HepG2 (cell line): ENCODE measurements at regions not wholly inside any gene's neighbourhood (a gene's known extent, or its start where the extent isn't known, plus 50 kb on each side); places are given as distances from the start of the nearest gene placed in this dataset.

ENCODE experiments used
- ATAC-seq: fragments of 200-7000 bp; cut with Tn5 transposase; 3 replicates; pipeline ENCODE4 v1.9.1; 2020; ENCODE audit warnings: mild to moderate bottlenecking, moderate library complexity
- BruUV-seq: library from RNA; stranded (reverse); fragments of 400-500 nt; replicated peaks from 2 replicates; lab custom pipeline; 2021; lab: Mats Ljungman, UMichigan
- CTCF ChIA-PET: fragments of 300-600 bp; formaldehyde crosslinking; extraction: SDS; loops from one replicate; lab custom pipeline; 2021; ENCODE audit warnings: low total read pairs, inconsistent platforms, low intra/inter-chr PET ratio; lab: Yijun Ruan, JAX
- POLR2A ChIA-PET: fragments of 350-600 bp; sonication (Branson Sonifier 250); formaldehyde crosslinking; loops from one replicate; lab custom pipeline; 2020; ENCODE audit warnings: antibody characterized with exemption, inconsistent platforms; lab: Yijun Ruan, JAX
- DNase-seq: peaks from one replicate; pipeline ENCODE4 v3.0.0-alpha.2; 2015; ENCODE audit warnings: low spot score
- FAIRE-seq: peaks from 3 replicates; lab custom pipeline; 2011; peaks lifted over from hg19 to GRCh38; lab: Jason Lieb, UNC
- H2AFZ ChIP-seq: one replicate; pipeline ENCODE4 v1.6.1; 2011; ENCODE audit warnings: low read length, inconsistent platforms
- H3K27ac ChIP-seq: fragments of 300-600 bp; 3 replicates; pipeline ENCODE4 v1.8.0; 2011; ENCODE audit warnings: mixed run types, mild to moderate bottlenecking, mixed read lengths, low read length, inconsistent platforms; ENCODE audit not compliant: insufficient read depth; ENCODE audit errors: extremely low read length
- H3K27me3 ChIP-seq, 2 experiments: fragments of 200-600 bp in 1 of 2; 2 replicates in 1 of 2; 3 replicates in 1 of 2; pipeline versions ENCODE4 v1.6.0 to v1.8.0; 2011; ENCODE audit warnings: low read length in 2 of 2, mild to moderate bottlenecking in 2 of 2, moderate library complexity in 2 of 2, inconsistent platforms in 1 of 2; ENCODE audit not compliant: insufficient read depth in 2 of 2, control insufficient read depth in 1 of 2
- H3K36me3 ChIP-seq, 2 experiments: fragments of 200-600 bp in 1 of 2; replicated peaks in 1 of 2; 2 replicates in 1 of 2; 3 replicates in 1 of 2; pipeline versions ENCODE4 v1.5.1 to v1.8.0; 2011; ENCODE audit warnings: low read length in 2 of 2, inconsistent platforms in 1 of 2; ENCODE audit not compliant: insufficient read depth in 2 of 2, control insufficient read depth in 1 of 2
- H3K4me1 ChIP-seq: 2 replicates; pipeline ENCODE4 v1.5.1; 2012; ENCODE audit warnings: low read length, inconsistent platforms; ENCODE audit not compliant: insufficient read depth
- H3K4me2 ChIP-seq: 2 replicates; pipeline ENCODE4 v1.6.0; 2011; ENCODE audit warnings: low read depth, low read length, inconsistent platforms
- H3K4me3 ChIP-seq, 3 experiments: fragments of 200-600 bp in 1 of 3; sonication (generic), shearing (Covaris generic) in 1 of 3; replicated peaks in 1 of 3; 2 replicates each; pipeline ENCODE4 v1.5.1; 2011 to 2016; ENCODE audit warnings: low read length in 3 of 3, inconsistent platforms in 2 of 3, low read depth in 2 of 3, mild to moderate bottlenecking in 2 of 3, control low read depth in 1 of 3, mixed read lengths in 1 of 3; ENCODE audit not compliant: insufficient read depth in 1 of 3
- H3K79me2 ChIP-seq: one replicate; pipeline ENCODE4 v1.6.1; 2011; ENCODE audit warnings: low read length, inconsistent platforms; ENCODE audit not compliant: insufficient read depth
- H3K9ac ChIP-seq: 2 replicates; pipeline ENCODE4 v1.6.0; 2011; ENCODE audit warnings: mild to moderate bottlenecking, low read depth, low read length, inconsistent platforms; ENCODE audit not compliant: insufficient read depth
- H3K9me3 ChIP-seq: 2 replicates; pipeline ENCODE4 v1.5.1; 2012; ENCODE audit warnings: mild to moderate bottlenecking, low read length
- H4K20me1 ChIP-seq: 2 replicates; pipeline ENCODE4 v1.6.0; 2011; ENCODE audit warnings: inconsistent platforms, mild to moderate bottlenecking, low read length, moderate library complexity; ENCODE audit not compliant: insufficient read depth
- CAMTA2 ChIP-seq: sonication (generic); formaldehyde crosslinking; IDR thresholded peaks from 2 replicates; pipeline ENCODE4 v1.4.0; 2020; ENCODE audit warnings: mild to moderate bottlenecking, missing genetic modification reagents, borderline replicate concordance
- ELF4 ChIP-seq: sonication (generic); formaldehyde crosslinking; IDR thresholded peaks from 2 replicates; pipeline ENCODE4 v1.5.0; 2020; ENCODE audit warnings: missing genetic modification reagents, mild to moderate bottlenecking, moderate library complexity, borderline replicate concordance
- GZF1 ChIP-seq: sonication (generic); formaldehyde crosslinking; IDR thresholded peaks from 2 replicates; pipeline ENCODE4 v1.5.1; 2020; ENCODE audit warnings: mild to moderate bottlenecking, missing genetic modification reagents
- HDAC1 ChIP-seq: sonication (generic); formaldehyde crosslinking; IDR thresholded peaks from 2 replicates; pipeline ENCODE4 v1.5.1; 2020; ENCODE audit warnings: mild to moderate bottlenecking, missing genetic modification reagents
- NBN ChIP-seq: fragments of 450-650 bp; conservative IDR thresholded peaks from 2 replicates; pipeline ENCODE4 v1.6.1; 2017
- NFE2 ChIP-seq: sonication (generic); formaldehyde crosslinking; IDR thresholded peaks from 2 replicates; pipeline ENCODE4 v1.4.0; 2020; ENCODE audit warnings: missing genetic modification reagents
- NR1H2 ChIP-seq: sonication (generic); formaldehyde crosslinking; IDR thresholded peaks from 2 replicates; pipeline ENCODE4 v1.8.1; 2022; ENCODE audit warnings: low read depth, missing genetic modification reagents, borderline replicate concordance
- PHB2 ChIP-seq: fragments of 450-650 bp; IDR thresholded peaks from 2 replicates; pipeline ENCODE4 v1.6.1; 2018; ENCODE audit not compliant: partially characterized antibody
- SIN3B ChIP-seq: fragments of 150-350 bp; IDR thresholded peaks from 2 replicates; pipeline ENCODE4 v1.6.1; 2014; ENCODE audit warnings: low read length
- SNRNP70 ChIP-seq: fragments of 200-400 bp; formaldehyde crosslinking; IDR thresholded peaks from 2 replicates; pipeline ENCODE4 v1.6.1; 2017; ENCODE audit warnings: mild to moderate bottlenecking, low read depth, low read length, moderate library complexity
- ZFP41 ChIP-seq: sonication (generic); formaldehyde crosslinking; IDR thresholded peaks from 2 replicates; pipeline ENCODE4 v1.4.0; 2020; ENCODE audit warnings: mild to moderate bottlenecking, missing genetic modification reagents, borderline replicate concordance
- ZFY ChIP-seq: sonication (generic); formaldehyde crosslinking; IDR thresholded peaks from 2 replicates; pipeline ENCODE4 v1.4.0; 2020; ENCODE audit warnings: missing genetic modification reagents
- ZKSCAN1 ChIP-seq: fragments of 150-350 bp; IDR thresholded peaks from 2 replicates; pipeline ENCODE4 v1.6.1; 2014; ENCODE audit warnings: low read length
- ZMAT3 ChIP-seq: sonication (generic); formaldehyde crosslinking; conservative IDR thresholded peaks from 2 replicates; pipeline ENCODE4 v1.7.0; 2021; ENCODE audit warnings: missing genetic modification reagents
- ZNF256 ChIP-seq: sonication (generic); formaldehyde crosslinking; conservative IDR thresholded peaks from 2 replicates; pipeline ENCODE4 v1.4.0; 2020; ENCODE audit warnings: missing genetic modification reagents
- ZNF329 ChIP-seq: sonication (generic); formaldehyde crosslinking; IDR thresholded peaks from 2 replicates; pipeline ENCODE4 v1.9.0; 2021; ENCODE audit warnings: low read depth, mild to moderate bottlenecking, missing genetic modification reagents
- ZNF367 ChIP-seq: sonication (generic); formaldehyde crosslinking; IDR thresholded peaks from 2 replicates; pipeline ENCODE4 v1.4.0; 2020; ENCODE audit warnings: missing genetic modification reagents, borderline replicate concordance
- WGBS: methylation state at CpG from one replicate; pipeline ENCODE4 v1.1.6; 2017; ENCODE audit warnings: low lambda C conversion rate; 5-methylcytosine and 5-hydroxymethylcytosine counted together
- in situ Hi-C: cut with HindIII; loops from 2 replicates; pipeline ENCODE4 v1.10.0; 2017; ENCODE audit warnings: low pct_unique_long_range_greater_than_20kb; ENCODE audit not compliant: extremely low pct_ligation_motif_present
- intact Hi-C: fragments of 100-400 bp; cut with micrococcal nuclease; formaldehyde crosslinking; loops from one replicate; pipeline ENCODE4 v1.10.0; 2022; ENCODE audit not compliant: unreplicated experiment
- TF ChIP-seq, protein P1 (sequence below): sonication (generic); formaldehyde crosslinking; IDR thresholded peaks from 2 replicates; pipeline ENCODE4 v1.5.0; 2020; ENCODE audit warnings: mild to moderate bottlenecking, low read depth, missing genetic modification reagents, borderline replicate concordance

DNA sequence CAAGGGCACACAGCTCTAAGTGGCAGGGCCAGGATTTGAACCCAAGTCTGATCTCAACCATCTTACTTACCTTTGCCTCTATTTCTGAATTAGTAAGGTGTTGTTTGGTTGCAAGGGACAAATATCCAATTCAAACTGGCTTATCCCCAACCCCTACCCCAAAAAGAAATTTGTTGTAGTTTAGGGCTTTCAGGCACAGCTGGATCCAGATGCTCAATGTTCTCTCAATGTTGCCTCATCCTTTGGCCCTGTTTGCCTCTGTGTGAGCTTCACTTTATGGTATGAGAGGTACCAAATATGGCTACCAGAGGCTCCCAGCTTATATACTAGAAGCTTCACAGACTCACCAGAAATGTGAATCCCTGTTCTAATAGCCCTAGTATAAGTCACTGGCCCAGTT is 499.9 kb downstream of the SHQ1 start:
- intact Hi-C loops (no loop called here), in situ Hi-C loops (no loop called here)
- peak; percentile 93 for TF ChIP-seq ZNF329 (CRISPR knock-in tag)
- TF ChIP-seq ZFY (CRISPR knock-in tag): no peak
- no peak for TF ChIP-seq SIN3B
- TF ChIP-seq HDAC1 (CRISPR knock-in tag): no peak
- H3K27me3 ChIP-seq: peaks cover 0 to 8% of the 10 kb centered on the region in 2 experiments; a peak in 1 of 5 replicates
- no TSS peak for BruUV-seq
- H3K27ac ChIP-seq: no peak overlapping the region
- no peak for DNase-seq
- H3K4me1 ChIP-seq: no peaks in the 10 kb centered on the region
- H4K20me1 ChIP-seq: no peaks in the 10 kb centered on the region
- CTCF ChIA-PET: no interaction called here
- no peaks in the 10 kb centered on the region for H3K9me3 ChIP-seq
- no peaks in the 10 kb centered on the region for H3K36me3 ChIP-seq
- no peak for FAIRE-seq
- no peak overlapping the region for H2AFZ ChIP-seq
- no peak overlapping the region for H3K9ac ChIP-seq
- H3K79me2 ChIP-seq: no peaks in the 10 kb centered on the region
- ATAC-seq: no peak
- POLR2A ChIA-PET: no interaction called here
- H3K4me2 ChIP-seq: no peak overlapping the region
- H3K4me3 ChIP-seq: no peak overlapping the region

DNA sequence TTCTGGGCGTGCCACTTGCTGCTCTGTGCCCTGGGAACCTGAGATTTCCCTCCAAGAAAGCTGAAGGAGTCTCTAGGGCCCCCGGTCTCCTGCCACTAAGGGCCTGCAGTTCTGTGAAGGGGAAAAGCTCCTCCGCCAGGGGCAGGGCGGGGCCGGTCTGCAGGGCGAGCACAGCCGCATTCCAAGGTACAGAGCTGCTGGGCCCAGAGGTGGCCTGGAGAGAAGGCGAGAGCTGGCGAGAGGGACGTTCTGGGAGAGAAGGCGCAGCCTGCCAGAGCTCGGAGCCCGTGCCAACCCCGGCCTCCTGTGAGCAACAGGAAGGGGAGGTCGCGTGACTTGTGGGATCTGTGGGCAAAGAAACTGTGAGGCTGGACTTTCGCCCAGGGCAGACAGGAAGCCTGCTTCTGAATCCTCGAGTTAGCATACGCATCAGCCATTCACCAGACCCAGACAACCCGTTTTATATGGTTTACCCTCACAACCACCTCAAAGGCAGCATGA is 500.4 kb downstream of the SHQ1 start:
- 44% methylated on average over 14 of the region's 20 CpGs for WGBS
- DNase-seq: no peak
- no peak for FAIRE-seq

More for the DNA sequence above, 500.4 kb downstream of the SHQ1 start:
- Histone ChIP-seq H3K4me2 (no peak overlapping the region), H2AFZ (no peak overlapping the region), H4K20me1 (no peaks in the 10 kb centered on the region), H3K36me3 (no peaks in the 10 kb centered on the region), H3K27me3 (peaks cover 0 to 8% of the 10 kb centered on the region in 2 experiments; a peak in 1 of 5 replicates), H3K9me3 (no peaks in the 10 kb centered on the region), H3K4me1 (no peaks in the 10 kb centered on the region), H3K4me3 (no peak overlapping the region), H3K79me2 (no peaks in the 10 kb centered on the region), H3K9ac (no peak overlapping the region), H3K27ac (no peak overlapping the region)
- TF ChIP-seq CAMTA2 (no peak), ELF4 (CRISPR knock-in tag) (no peak), PHB2 (no peak), NFE2 (no peak), GZF1 (CRISPR knock-in tag) (no peak), ZMAT3 (CRISPR knock-in tag) (no peak), SNRNP70 (no peak), ZNF367 (CRISPR knock-in tag) (no peak), NBN (no peak), NR1H2 (no peak), ZKSCAN1 (no peak), ZNF256 (CRISPR knock-in tag) (no peak), ZFP41 (CRISPR knock-in tag) (no peak)
- TF ChIP-seq, protein P1, sequence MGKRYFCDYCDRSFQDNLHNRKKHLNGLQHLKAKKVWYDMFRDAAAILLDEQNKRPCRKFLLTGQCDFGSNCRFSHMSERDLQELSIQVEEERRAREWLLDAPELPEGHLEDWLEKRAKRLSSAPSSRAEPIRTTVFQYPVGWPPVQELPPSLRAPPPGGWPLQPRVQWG (CRISPR knock-in tag): no peak
- ChIA-PET POLR2A (no interaction called here), CTCF (no interaction called here)
- intact Hi-C loops (no loop called here), in situ Hi-C loops (no loop called here)
- peak; percentile 59 for ATAC-seq
- no TSS peak for BruUV-seq
